IPS-18c (cell line): ENCODE measurements at regions not wholly inside any gene's neighbourhood (a gene's known extent, or its start where the extent isn't known, plus 50 kb on each side); places are given as distances from the start of the nearest gene placed in this dataset.

Source experiments
- H3K4me3 ChIP-seq: 2 replicates; pipeline ENCODE4 v1.7.0; 2013; ENCODE audit warnings: low read depth, mild to moderate bottlenecking, low read length, moderate library complexity; ENCODE audit not compliant: insufficient read depth
- H3K9me3 ChIP-seq: one replicate; pipeline ENCODE4 v1.6.1; 2013; ENCODE audit warnings: mild to moderate bottlenecking, low read length, moderate library complexity; ENCODE audit not compliant: control insufficient read depth, insufficient read depth

GRCh38 chr7:10120936-10121335 is 852.7 kb upstream of the PHF14 start:
- Histone ChIP-seq H3K4me3 (no peak overlapping the region), H3K9me3 (no peaks in the 10 kb centered on the region)

- Histone ChIP-seq H3K4me3 (no peak overlapping the region), H3K9me3 (no peaks in the 10 kb centered on the region)
These were observed 852.0 kb upstream of the PHF14 start for GRCh38 chr7:10121631-10122030.

GRCh38 chr7:10122551-10123100 is 851.0 kb upstream of the PHF14 start:
- Histone ChIP-seq H3K4me3 (no peak overlapping the region), H3K9me3 (no peaks in the 10 kb centered on the region)

GRCh38 chr7:10128748-10129147 is 844.9 kb upstream of the PHF14 start:
- Histone ChIP-seq H3K9me3 (no peaks in the 10 kb centered on the region), H3K4me3 (no peak overlapping the region)

DNA sequence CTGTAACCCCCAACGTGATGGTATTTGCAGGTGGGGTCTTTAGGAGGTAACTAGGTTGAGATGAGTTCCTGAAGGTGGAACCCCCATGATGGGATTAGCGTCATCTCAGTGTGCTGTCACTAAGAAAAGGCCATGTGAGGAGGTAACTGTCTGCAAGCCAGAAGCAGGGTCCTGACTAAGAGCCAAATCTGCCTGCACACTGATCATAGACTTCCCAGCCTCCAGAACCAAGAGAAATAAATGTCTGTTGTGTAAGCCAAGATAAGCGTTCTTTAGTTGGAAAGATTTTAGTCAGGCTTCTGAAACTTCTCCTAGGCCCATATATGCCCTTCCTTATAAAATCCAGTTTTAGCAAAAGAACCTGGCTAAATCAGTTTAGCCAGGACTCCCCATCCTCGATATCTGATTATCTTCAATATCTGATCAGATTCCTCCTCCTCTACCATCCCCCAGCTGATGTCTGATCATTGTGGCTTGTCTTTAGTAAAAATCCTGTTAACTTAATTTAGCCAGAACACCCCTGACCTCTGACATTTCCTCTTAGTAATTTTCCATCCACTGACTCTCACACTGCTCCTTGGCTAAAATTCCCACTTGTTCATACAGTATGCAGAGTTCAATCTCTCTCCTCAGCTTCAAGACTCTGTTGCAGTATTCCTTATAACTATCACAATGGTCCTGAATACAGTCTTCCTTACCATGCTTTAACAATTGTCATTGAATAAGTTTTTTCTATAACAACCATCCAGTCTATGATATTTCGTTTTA is 835.4 kb upstream of the PHF14 start:
- Histone ChIP-seq H3K9me3 (no peaks in the 10 kb centered on the region), H3K4me3 (no peak overlapping the region)

DNA sequence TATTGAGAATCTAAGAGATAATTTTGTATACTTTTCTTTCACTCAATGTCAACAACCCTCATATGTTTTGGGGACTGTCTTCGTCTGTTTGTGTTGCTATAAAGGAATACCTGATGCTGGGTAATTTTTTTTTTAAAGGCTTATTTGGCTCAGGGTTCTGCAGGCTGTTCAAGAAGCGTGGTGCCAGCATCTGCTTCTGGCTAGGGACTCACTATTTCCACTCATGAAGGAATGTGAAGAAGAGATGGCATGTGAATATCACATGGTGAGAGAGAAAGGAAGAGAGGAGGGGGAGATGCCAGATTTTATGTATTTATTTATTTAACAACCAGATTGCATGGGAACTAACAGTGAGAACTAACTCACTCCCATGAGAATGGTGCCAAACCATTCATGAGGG is 827.4 kb upstream of the PHF14 start:
- Histone ChIP-seq H3K9me3 (no peaks in the 10 kb centered on the region), H3K4me3 (no peak overlapping the region)

GRCh38 chr7:10156972-10157371 is 816.7 kb upstream of the PHF14 start:
- Histone ChIP-seq H3K4me3 (no peak overlapping the region), H3K9me3 (no peaks in the 10 kb centered on the region)

GRCh38 chr7:10181996-10182395 is 791.7 kb upstream of the PHF14 start:
- Histone ChIP-seq H3K9me3 (no peaks in the 10 kb centered on the region), H3K4me3 (no peak overlapping the region)

GRCh38 chr7:10192074-10192473 is 781.6 kb upstream of the PHF14 start:
- no peak overlapping the region for H3K4me3 ChIP-seq
- no peaks in the 10 kb centered on the region for H3K9me3 ChIP-seq

- H3K9me3 ChIP-seq, result no peaks in the 10 kb centered on the region
- H3K4me3 ChIP-seq, result no peak overlapping the region
These were observed 768.0 kb upstream of the PHF14 start for GRCh38 chr7:10205696-10206095.

- Histone ChIP-seq H3K4me3 (no peak overlapping the region), H3K9me3 (peaks cover 8% of the 10 kb centered on the region)
These were observed 763.7 kb upstream of the PHF14 start for GRCh38 chr7:10210000-10210399.

GRCh38 chr7:10211016-10211415 is 762.7 kb upstream of the PHF14 start:
- Histone ChIP-seq H3K4me3 (no peak overlapping the region), H3K9me3 (peaks cover 8% of the 10 kb centered on the region)

DNA sequence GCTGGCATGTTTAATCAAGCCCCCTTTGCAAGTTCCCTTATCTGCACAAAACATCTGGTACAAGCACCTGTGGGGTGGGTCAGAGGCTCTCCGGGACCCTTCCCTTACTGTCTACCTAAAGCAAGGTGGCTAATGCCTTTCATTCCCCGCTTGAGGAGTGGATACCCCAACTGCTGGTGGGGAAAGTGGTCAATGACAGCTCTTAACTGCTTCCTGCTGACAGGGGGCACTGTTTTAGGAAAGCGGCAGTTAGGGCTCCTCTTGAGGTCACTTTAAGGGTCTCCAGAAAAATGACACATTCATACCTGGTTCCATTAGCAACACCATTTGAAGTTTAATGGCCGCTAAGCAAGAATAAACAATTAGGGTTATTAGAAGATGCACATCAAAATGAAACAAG is 761.8 kb upstream of the PHF14 start:
- H3K9me3 ChIP-seq, result peaks cover 8% of the 10 kb centered on the region
- no peak overlapping the region for H3K4me3 ChIP-seq

DNA sequence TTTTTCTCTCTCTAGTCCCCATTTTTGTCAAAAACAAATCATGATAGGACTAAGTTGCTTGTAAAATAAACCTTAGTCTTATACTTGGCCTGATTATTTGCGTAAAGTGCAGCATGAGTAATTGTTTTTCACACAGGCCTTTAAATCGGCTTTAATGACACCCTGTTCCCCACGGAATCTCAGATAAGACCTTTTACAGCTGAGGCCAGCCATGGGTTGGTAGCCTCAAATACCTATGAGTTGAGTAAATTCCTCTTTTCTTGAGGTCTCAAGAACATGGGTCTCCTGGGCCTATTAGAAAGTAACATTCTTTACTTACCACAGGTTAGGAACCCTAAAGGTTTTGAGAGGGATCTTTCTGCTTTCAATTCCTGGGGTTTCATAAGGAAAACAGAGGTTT is 761.0 kb upstream of the PHF14 start:
- no peak overlapping the region for H3K4me3 ChIP-seq
- H3K9me3 ChIP-seq, result peaks cover 8% of the 10 kb centered on the region

GRCh38 chr7:10216462-10216861 is 757.2 kb upstream of the PHF14 start:
- no peak overlapping the region for H3K4me3 ChIP-seq
- peaks cover 8% of the 10 kb centered on the region for H3K9me3 ChIP-seq

- Histone ChIP-seq H3K4me3 (no peak overlapping the region), H3K9me3 (no peaks in the 10 kb centered on the region)
These were observed 752.6 kb upstream of the PHF14 start for GRCh38 chr7:10221084-10221483.

DNA sequence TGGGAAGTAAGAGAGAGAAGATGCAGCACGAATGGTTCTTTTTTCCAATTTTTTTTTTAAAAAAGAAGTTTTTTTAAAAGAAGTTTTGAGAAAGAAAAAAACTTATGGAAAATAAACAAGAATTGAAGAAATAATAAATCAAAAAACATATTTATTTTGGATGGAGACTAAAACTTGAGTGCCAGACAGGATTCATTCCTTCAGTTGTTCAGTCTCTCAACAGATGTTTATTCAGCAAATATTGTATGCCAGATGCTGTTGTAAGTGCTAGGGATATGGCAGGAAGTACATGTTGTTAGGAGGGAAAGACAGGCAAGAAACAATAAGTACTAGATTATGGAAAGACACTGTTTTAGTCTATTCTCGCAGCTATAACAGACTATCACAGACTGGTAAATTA is 750.7 kb upstream of the PHF14 start:
- Histone ChIP-seq H3K9me3 (no peaks in the 10 kb centered on the region), H3K4me3 (no peak overlapping the region)

GRCh38 chr7:10225275-10225674 is 748.4 kb upstream of the PHF14 start:
- Histone ChIP-seq H3K4me3 (no peak overlapping the region), H3K9me3 (no peaks in the 10 kb centered on the region)

DNA sequence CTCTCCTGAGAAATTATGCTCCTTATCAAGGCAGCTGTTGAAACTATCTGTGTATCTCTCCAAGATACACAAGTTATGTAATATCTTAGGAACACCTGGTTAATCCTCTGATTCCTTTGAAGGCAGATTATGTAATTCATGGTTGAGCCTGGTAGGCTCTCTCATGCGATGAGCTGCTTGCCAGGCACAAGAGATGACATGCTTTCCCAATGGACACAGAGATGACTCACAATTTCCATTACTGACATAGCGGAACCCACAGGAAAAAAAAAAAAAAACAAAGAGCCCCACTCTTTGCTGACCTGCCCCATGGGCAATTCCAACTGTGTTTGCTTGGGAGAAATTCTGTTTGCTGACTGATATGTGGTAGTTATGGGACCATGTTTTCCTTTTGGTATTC is 736.4 kb upstream of the PHF14 start:
- no peaks in the 10 kb centered on the region for H3K9me3 ChIP-seq
- H3K4me3 ChIP-seq, result no peak overlapping the region
